ENCODE measurements at regions not wholly inside any gene's neighbourhood (a gene's known extent, or its start where the extent isn't known, plus 50 kb on each side); places are given as distances from the start of the nearest gene placed in this dataset.
A peak's percentile ranks its signal among the peaks of the same experiment; 100 is the strongest.

DNA sequence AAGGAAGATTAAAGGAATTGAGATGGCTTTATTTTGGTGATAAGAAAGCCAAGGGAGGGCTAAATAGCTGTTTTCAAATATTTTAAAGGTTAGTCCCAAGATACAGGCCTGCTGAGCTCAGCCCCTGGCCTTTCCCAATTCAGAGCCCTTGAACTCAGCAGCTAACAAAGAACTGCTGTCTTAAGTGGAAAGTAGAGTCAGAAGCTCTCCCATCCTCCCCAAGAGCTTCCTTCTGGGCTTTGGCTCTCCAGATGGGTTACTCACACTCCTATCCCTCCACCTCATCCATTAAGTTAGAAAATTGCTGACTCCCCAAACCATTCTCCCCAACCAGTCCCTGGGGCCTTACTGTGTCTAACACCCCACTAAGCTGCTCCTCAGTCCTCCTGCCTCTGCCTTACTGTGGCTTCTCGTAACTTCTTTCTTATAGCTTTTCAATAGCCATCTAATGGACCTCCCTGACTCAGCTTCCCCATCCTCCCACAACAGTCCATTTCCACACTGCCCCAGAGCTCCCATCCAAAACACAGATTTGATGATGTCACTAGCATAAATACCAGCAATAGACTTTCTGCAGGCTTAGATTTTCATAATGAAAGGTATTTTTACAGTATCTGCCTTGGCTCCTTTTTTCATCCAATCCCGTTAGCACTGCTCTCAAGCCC, 239.1 kb downstream of the ENC1 start:
- ChIA-PET CTCF (no interaction called here), POLR2A (no interaction called here)
- TF ChIP-seq, protein P1, sequence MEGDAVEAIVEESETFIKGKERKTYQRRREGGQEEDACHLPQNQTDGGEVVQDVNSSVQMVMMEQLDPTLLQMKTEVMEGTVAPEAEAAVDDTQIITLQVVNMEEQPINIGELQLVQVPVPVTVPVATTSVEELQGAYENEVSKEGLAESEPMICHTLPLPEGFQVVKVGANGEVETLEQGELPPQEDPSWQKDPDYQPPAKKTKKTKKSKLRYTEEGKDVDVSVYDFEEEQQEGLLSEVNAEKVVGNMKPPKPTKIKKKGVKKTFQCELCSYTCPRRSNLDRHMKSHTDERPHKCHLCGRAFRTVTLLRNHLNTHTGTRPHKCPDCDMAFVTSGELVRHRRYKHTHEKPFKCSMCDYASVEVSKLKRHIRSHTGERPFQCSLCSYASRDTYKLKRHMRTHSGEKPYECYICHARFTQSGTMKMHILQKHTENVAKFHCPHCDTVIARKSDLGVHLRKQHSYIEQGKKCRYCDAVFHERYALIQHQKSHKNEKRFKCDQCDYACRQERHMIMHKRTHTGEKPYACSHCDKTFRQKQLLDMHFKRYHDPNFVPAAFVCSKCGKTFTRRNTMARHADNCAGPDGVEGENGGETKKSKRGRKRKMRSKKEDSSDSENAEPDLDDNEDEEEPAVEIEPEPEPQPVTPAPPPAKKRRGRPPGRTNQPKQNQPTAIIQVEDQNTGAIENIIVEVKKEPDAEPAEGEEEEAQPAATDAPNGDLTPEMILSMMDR (IDR thresholded peaks at IDR 0.05; ENCODE audit: control extremely low read depth, extremely low read depth, low read depth, missing control alignments): no peak
- no peak for DNase-seq (ENCODE audit: extremely low spot score)

DNA sequence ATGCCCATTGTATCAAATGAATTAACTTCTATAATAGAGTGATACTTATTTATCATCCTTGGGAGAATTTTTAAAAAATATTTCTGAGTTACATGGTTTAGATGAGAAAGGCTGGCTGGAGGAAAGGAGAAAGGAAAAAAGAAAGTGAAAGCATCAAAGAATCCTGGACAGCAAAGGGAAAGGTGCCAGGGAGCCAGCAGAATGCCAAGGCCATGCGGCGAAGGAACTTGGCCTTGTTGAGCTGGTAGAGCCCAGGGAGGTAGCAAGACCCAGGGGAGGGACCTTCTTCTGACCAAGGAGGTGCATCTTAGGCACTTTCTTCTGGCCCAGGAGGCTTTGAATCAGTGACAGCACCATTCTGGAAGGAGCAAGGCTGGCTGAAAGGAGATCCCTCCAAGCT, 240.5 kb downstream of the ENC1 start:
- CTCF ChIA-PET: no interaction called here
- POLR2A ChIA-PET: no interaction called here
- TF ChIP-seq, protein P1 (IDR thresholded peaks at IDR 0.05; ENCODE audit: control extremely low read depth, extremely low read depth, low read depth, missing control alignments): no peak
- no peak for DNase-seq (ENCODE audit: extremely low spot score)

DNA sequence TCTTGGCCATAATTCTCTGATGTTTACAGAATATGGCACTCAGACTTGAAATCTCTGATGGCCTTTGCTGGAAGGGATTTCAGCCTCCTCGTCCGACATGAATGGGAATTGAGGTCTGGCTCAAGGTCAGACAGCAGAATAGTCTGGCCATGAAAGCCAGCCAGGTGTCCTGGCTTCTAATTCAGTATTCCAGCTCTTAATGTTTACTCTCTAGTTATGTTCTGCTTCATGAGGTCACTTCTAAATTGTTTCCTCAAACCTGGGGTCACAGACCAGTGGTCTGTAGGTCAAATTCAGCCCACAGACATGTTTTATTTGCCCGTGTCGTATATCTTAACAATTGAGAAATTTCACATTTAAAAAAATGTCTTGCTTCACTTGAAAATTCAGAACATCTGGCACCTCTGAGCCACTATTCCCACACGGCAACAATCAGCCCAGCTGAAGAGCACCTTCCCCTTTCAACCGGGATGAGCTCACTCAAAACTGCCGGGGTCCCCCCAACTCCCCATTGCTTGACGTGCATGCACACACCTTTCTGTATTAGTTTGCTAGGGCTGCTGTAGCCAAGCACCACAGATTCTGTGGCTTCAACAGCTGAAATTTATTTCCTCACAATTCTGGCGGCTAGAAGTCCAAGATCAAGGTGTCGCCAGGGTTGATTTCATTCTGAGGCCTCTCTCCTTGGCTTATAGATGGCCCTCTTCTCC, 243.5 kb downstream of the ENC1 start:
- ChIA-PET CTCF (interaction anchor here (1.0 kb wide), 1 partner anchor 19 kb away, joined by 3 read pairs; no protein-coding TSS in a partner anchor), POLR2A (no interaction called here)
- TF ChIP-seq, protein P1 (IDR thresholded peaks at IDR 0.05; ENCODE audit: control extremely low read depth, extremely low read depth, low read depth, missing control alignments): no peak
- DNase-seq (ENCODE audit: extremely low spot score): no peak

DNA sequence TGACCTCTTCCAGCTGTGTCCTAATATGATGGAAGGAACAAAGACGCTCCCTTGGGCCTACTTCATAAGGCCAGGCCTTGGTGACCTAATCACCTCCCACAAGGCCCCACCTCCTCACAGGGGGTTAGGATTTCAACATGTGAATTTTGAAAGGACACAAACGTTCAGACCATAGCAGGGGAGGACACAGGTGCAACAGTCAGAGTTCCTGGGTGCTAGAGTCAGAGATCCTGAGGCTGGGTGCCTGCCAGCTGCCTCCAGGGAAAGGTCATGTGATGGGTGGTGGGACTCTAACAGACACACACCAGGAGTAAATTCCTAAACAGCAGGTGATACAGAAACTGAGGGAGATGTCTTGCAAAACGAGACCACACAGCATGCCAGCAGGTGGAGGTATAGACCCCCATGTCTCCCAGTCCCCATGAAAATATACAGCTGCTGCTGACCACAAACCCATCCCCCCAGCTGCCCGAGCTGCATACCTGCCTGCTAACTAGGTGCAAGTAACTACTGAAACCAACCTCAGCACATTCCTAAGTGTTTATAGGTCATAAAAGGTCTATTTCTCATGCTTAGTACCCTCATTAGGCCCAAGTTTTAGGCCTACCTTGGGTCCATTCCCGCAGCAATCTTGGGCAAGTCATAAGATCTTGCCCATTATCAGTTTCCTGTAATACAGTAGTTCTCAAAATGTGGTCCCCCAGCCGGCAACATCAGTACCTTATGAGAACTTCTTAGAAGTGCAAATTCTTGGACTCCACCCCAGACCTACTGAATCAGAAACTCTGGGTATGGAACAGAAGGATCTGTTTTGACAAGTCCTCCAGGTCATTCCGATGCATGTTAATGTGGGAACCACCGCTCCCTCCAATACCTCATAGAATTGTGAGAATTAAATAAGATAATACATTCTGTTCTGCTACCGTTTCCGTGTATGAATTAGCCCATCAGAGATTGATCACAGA, 245.3 kb downstream of the ENC1 start:
- peak; percentile 20 for DNase-seq (ENCODE audit: extremely low spot score)
- TF ChIP-seq, protein P1 (IDR thresholded peaks at IDR 0.05; ENCODE audit: control extremely low read depth, extremely low read depth, low read depth, missing control alignments): peak; percentile 9
- CTCF ChIA-PET: no interaction called here
- POLR2A ChIA-PET: no interaction called here

DNA sequence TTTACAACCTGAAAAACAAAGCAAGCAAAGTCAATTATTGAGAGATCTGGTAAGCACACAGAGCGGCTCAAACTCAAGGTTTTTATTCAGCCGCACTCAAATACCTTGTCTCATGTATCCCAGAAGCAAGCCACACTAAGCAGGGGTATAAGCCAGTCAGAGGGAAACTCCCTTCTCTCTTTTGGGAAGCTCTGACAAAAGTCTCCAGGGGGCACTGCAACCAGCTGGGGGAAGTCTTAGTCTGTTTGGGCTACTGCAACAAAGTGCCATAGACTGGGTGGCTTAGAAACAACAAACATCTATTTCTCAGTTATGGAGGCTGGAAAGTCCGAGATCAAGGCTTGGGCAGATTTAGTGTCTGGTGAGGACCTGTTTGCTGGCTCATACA, 246.0 kb downstream of the ENC1 start:
- CTCF ChIA-PET: interaction anchor here (0.9 to 1.2 kb wide), 3 partner anchors 8 to 23 kb away, joined by 3 read pairs; no protein-coding TSS in a partner anchor
- POLR2A ChIA-PET: no interaction called here

More for the DNA sequence above, 246.0 kb downstream of the ENC1 start:
- no peak for DNase-seq (ENCODE audit: extremely low spot score)
- TF ChIP-seq, protein P1 (IDR thresholded peaks at IDR 0.05; ENCODE audit: control extremely low read depth, extremely low read depth, low read depth, missing control alignments): no peak

Measured in GM10248 (cell line).